Fibroblast of lung (primary cell): ENCODE measurements at regions not wholly inside any gene's neighbourhood (a gene's known extent, or its start where the extent isn't known, plus 50 kb on each side); places are given as distances from the start of the nearest gene placed in this dataset.

Experiments
- EZH2 ChIP-seq: IDR thresholded peaks from 2 replicates; pipeline ENCODE4 v1.5.1; 2012; ENCODE audit warnings: low read length, control low read depth, mild to moderate bottlenecking; ENCODE audit errors: missing control alignments
- TF ChIP-seq, protein P1 (sequence below), 2 donors: IDR thresholded peaks in 1 of 2; conservative IDR thresholded peaks in 1 of 2; 1 replicate in 1 of 2; 2 replicates in 1 of 2; pipeline ENCODE4 v1.5.1; 2011 to 2012; ENCODE audit warnings: low read length in 2 of 2, control low read depth in 1 of 2, inconsistent platforms in 1 of 2, low read depth in 1 of 2, mild to moderate bottlenecking in 1 of 2

- TF ChIP-seq, protein P1, sequence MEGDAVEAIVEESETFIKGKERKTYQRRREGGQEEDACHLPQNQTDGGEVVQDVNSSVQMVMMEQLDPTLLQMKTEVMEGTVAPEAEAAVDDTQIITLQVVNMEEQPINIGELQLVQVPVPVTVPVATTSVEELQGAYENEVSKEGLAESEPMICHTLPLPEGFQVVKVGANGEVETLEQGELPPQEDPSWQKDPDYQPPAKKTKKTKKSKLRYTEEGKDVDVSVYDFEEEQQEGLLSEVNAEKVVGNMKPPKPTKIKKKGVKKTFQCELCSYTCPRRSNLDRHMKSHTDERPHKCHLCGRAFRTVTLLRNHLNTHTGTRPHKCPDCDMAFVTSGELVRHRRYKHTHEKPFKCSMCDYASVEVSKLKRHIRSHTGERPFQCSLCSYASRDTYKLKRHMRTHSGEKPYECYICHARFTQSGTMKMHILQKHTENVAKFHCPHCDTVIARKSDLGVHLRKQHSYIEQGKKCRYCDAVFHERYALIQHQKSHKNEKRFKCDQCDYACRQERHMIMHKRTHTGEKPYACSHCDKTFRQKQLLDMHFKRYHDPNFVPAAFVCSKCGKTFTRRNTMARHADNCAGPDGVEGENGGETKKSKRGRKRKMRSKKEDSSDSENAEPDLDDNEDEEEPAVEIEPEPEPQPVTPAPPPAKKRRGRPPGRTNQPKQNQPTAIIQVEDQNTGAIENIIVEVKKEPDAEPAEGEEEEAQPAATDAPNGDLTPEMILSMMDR (conservative IDR thresholded peaks at IDR 0.05 in 1 of 2, IDR thresholded peaks at IDR 0.05 in 1 of 2; ENCODE audit: low read depth in 1 of 2, low read length in 2 of 2): no peak
- TF ChIP-seq EZH2: no peak
Measured at GRCh38 chr3:113064183-113064582, 73.4 kb downstream of the GTPBP8 start.
